ENCODE measurements at regions not wholly inside any gene's neighbourhood (a gene's known extent, or its start where the extent isn't known, plus 50 kb on each side); places are given as distances from the start of the nearest gene placed in this dataset.

GRCh38 chr9:85249313-85249621 lies 492.5 kb downstream of the AGTPBP1 start:
- no peak for TF ChIP-seq POLR2A (IDR thresholded peaks at IDR 0.05)
- TF ChIP-seq, protein P1, sequence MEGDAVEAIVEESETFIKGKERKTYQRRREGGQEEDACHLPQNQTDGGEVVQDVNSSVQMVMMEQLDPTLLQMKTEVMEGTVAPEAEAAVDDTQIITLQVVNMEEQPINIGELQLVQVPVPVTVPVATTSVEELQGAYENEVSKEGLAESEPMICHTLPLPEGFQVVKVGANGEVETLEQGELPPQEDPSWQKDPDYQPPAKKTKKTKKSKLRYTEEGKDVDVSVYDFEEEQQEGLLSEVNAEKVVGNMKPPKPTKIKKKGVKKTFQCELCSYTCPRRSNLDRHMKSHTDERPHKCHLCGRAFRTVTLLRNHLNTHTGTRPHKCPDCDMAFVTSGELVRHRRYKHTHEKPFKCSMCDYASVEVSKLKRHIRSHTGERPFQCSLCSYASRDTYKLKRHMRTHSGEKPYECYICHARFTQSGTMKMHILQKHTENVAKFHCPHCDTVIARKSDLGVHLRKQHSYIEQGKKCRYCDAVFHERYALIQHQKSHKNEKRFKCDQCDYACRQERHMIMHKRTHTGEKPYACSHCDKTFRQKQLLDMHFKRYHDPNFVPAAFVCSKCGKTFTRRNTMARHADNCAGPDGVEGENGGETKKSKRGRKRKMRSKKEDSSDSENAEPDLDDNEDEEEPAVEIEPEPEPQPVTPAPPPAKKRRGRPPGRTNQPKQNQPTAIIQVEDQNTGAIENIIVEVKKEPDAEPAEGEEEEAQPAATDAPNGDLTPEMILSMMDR (IDR thresholded peaks at IDR 0.05): no peak

Data from breast epithelium (tissue), 3 donors.